Activated T-cell treated with anti-CD3 and anti-CD28 coated beads for 24 hours (primary cell): ENCODE measurements at regions not wholly inside any gene's neighbourhood (a gene's known extent, or its start where the extent isn't known, plus 50 kb on each side); places are given as distances from the start of the nearest gene placed in this dataset.

Source experiments
- DNase-seq: peaks from one replicate; pipeline ENCODE4 v3.0.0-alpha.2; 2020; ENCODE audit warnings: low read depth

- DNase-seq = no peak
These were observed 804.4 kb upstream of the CELF2 start for GRCh38 chr10:10213237-10213636.

GRCh38 chr10:10222304-10222841, 795.3 kb upstream of the CELF2 start:
- no peak for DNase-seq

GRCh38 chr10:10223131-10223530, 794.5 kb upstream of the CELF2 start:
- DNase-seq = no peak

GRCh38 chr10:10225136-10225676, 792.5 kb upstream of the CELF2 start:
- no peak for DNase-seq

- DNase-seq = no peak
These were observed 784.4 kb upstream of the CELF2 start for GRCh38 chr10:10233229-10233628.

- DNase-seq = no peak
These were observed 782.7 kb upstream of the CELF2 start for GRCh38 chr10:10235003-10235402.

- no peak for DNase-seq
These were observed 770.1 kb upstream of the CELF2 start for GRCh38 chr10:10247585-10247984.

GRCh38 chr10:10256860-10257259, 760.8 kb upstream of the CELF2 start:
- DNase-seq = no peak

GRCh38 chr10:10259013-10259412, 758.7 kb upstream of the CELF2 start:
- no peak for DNase-seq

GRCh38 chr10:10270126-10271050, 747.3 kb upstream of the CELF2 start:
- DNase-seq = no peak

GRCh38 chr10:10271639-10272192, 746.0 kb upstream of the CELF2 start:
- no peak for DNase-seq

GRCh38 chr10:10273661-10274060, 744.0 kb upstream of the CELF2 start:
- no peak for DNase-seq

GRCh38 chr10:10279906-10280305, 737.8 kb upstream of the CELF2 start:
- no peak for DNase-seq

- DNase-seq = no peak
These were observed 725.2 kb upstream of the CELF2 start for GRCh38 chr10:10292501-10292900.

- no peak for DNase-seq
These were observed 724.6 kb upstream of the CELF2 start for GRCh38 chr10:10293041-10293440.

- DNase-seq = no peak
These were observed 724.2 kb upstream of the CELF2 start for GRCh38 chr10:10293481-10293951.

- no peak for DNase-seq
These were observed 723.3 kb upstream of the CELF2 start for GRCh38 chr10:10294184-10294880.

GRCh38 chr10:10294881-10295529, 722.7 kb upstream of the CELF2 start:
- DNase-seq = no peak

- DNase-seq = no peak
These were observed 722.1 kb upstream of the CELF2 start for GRCh38 chr10:10295537-10295936.

- no peak for DNase-seq
These were observed 715.0 kb upstream of the CELF2 start for GRCh38 chr10:10302689-10303088.

- no peak for DNase-seq
These were observed 710.6 kb upstream of the CELF2 start for GRCh38 chr10:10307036-10307435.

- no peak for DNase-seq
These were observed 710.1 kb upstream of the CELF2 start for GRCh38 chr10:10307551-10307950.
